Stomach (tissue), 4 donors: ENCODE measurements at regions not wholly inside any gene's neighbourhood (a gene's known extent, or its start where the extent isn't known, plus 50 kb on each side); places are given as distances from the start of the nearest gene placed in this dataset.
"Not testable (repeated sequence)": the region's sequence is repeated elsewhere in the genome, so short reads cannot be mapped to it uniquely, and the experiment has no call there.

Experiments
- CTCF ChIP-seq, 7 experiments: fragments of 450-650 bp in 4 of 7; fragments of 200-600 bp in 3 of 7; sonication (generic) in 3 of 7; IDR thresholded peaks; one replicate each; pipeline ENCODE4 v1.5.1; 2016 to 2019; ENCODE audit warnings: antibody characterized with exemption in 7 of 7, control low read depth in 2 of 7, mild to moderate bottlenecking in 1 of 7
- EP300 ChIP-seq: sonication (generic); formaldehyde crosslinking; IDR thresholded peaks from one replicate; pipeline ENCODE4 v1.6.1; 2017; ENCODE audit warnings: antibody characterized with exemption
- POLR2A ChIP-seq, 4 donors: fragments of 450-650 bp; IDR thresholded peaks; one replicate each; pipeline ENCODE4 v1.6.1; 2016; ENCODE audit warnings: antibody characterized with exemption in 4 of 4, control low read depth in 2 of 4, mild to moderate bottlenecking in 1 of 4, moderate library complexity in 1 of 4
- POLR2AphosphoS5 ChIP-seq, 3 donors: sonication (generic); formaldehyde crosslinking; IDR thresholded peaks; one replicate each; pipeline ENCODE4 v1.6.1; 2016; ENCODE audit warnings: antibody characterized with exemption in 3 of 3

GRCh38 chr20:29492840-29493239 is 1764.6 kb upstream of the DEFB115 start:
- TF ChIP-seq CTCF (IDR thresholded peaks at IDR 0.05); POLR2A (IDR thresholded peaks at IDR 0.05); POLR2AphosphoS5 (IDR thresholded peaks at IDR 0.05); EP300: not testable (repeated sequence)
